ENCODE measurements at regions not wholly inside any gene's neighbourhood (a gene's known extent, or its start where the extent isn't known, plus 50 kb on each side); places are given as distances from the start of the nearest gene placed in this dataset.

- TF ChIP-seq CTCF (IDR thresholded peaks at IDR 0.05), result no peak
- no peak for TF ChIP-seq POLR2A (IDR thresholded peaks at IDR 0.05)
- no peak for TF ChIP-seq POLR2AphosphoS5 (IDR thresholded peaks at IDR 0.05)
Observed at GRCh38 chr11:98771791-98772190, 249.0 kb upstream of the CNTN5 start.

Measured in breast epithelium (tissue), 3 donors.